Fibroblast of gingiva (primary cell): ENCODE measurements at regions not wholly inside any gene's neighbourhood (a gene's known extent, or its start where the extent isn't known, plus 50 kb on each side); places are given as distances from the start of the nearest gene placed in this dataset.
A peak's percentile ranks its signal among the peaks of the same experiment; 100 is the strongest.
"Not testable (repeated sequence)": the region's sequence is repeated elsewhere in the genome, so short reads cannot be mapped to it uniquely, and the experiment has no call there.

Experiments used
- DNase-seq: peaks from one replicate; pipeline ENCODE4 v3.0.0-alpha.2; 2011; ENCODE audit warnings: low read depth

DNA sequence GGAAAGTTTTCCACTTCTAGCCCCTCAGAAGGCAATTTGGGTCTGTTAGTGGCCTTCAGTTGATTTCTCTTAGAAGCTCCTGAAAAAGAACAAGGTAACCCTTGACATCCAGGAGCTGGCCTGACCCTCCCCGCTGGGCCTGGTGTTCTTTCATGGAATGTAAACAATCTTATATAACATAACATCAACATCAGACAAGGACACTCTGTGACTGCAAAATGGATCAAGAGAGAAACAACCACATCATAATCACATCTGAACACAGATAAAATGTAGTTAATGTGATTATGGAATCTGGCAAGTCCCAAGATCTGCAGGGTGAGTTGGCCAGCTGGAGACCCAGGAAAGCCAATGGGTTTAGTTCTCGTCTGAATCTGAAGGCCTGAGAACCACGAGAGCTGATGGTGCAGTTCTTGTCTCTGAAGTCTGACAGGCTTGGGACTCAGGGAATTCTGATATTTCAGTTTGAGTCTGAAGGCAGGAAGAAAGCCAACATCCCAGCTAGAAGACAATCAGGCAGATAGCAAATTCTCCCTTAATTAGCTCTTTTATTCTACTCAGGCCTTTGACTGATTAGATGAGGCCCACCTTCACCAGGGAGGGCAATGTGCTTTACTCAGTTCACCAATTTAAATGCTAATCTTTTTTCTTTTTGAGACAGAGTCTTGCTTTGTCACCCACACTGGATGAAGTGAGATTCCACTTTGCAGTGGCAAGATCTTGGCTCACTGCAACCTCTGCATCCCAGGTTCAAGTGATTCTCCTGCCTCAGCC is 91.4 kb upstream of the NAMPT start:
- DNase-seq, result no peak

DNA sequence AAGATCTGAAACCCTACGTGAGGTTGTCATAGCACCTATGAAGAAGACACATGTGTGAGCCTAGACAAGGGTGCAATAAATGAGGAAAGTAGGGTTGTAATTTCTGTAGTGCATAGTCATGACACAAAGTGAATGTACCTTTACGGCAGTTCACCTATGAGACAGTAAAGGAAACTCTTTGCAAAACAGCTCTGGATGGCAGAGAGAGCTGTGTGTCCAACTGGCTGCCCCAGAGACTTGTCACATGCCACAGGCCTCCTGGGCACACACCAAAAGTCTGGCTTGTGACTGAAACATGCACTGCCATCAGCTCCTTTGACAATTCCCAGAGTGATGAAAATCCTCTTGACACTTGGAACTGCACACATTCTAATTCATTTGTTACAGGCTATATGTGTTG is 90.7 kb upstream of the NAMPT start:
- DNase-seq, result no peak

GRCh38 chr7:106374437-106374836 is 89.7 kb upstream of the NAMPT start:
- no peak for DNase-seq

- no peak for DNase-seq
These were observed 88.0 kb upstream of the NAMPT start for GRCh38 chr7:106372595-106373318.

GRCh38 chr7:106372126-106372525 is 87.3 kb upstream of the NAMPT start:
- DNase-seq, result no peak

DNA sequence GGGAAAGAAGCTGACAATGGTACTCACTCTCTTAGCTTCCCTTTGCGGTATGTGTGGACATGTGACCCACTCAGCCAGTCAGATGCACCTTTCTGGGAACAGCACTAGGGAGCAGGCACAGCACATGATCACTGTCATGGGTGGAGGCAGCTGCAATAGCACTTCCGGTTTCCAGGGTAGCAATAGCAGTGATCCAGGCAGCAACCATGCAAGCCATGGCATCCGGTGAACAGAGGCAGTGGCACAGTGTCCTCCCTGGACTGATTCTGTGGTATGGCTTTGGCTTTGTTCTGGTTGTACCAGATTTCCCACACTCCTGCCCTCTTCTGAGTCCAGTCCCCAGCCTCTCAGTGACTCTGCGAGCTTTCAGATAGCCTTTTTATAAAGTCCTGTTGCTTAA is 86.8 kb upstream of the NAMPT start:
- no peak for DNase-seq

DNA sequence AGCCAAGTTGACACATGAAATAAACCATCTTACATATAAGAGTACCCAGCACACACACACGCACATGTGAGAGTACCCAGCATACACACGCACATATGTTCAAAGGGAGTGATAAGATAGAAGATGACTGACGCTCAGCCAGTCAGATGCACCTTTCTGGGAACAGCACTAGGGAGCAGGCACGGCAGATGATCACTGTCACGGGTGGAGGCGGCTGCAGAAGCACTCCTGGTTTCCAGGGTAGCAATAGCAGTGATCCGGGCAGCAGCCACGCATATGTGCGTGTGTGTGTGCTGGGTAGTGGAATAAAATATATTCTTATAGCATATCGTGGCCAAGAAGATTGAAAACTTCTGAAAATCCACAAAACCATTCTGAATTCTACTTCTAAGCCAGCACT is 85.8 kb upstream of the NAMPT start:
- DNase-seq, result no peak

DNA sequence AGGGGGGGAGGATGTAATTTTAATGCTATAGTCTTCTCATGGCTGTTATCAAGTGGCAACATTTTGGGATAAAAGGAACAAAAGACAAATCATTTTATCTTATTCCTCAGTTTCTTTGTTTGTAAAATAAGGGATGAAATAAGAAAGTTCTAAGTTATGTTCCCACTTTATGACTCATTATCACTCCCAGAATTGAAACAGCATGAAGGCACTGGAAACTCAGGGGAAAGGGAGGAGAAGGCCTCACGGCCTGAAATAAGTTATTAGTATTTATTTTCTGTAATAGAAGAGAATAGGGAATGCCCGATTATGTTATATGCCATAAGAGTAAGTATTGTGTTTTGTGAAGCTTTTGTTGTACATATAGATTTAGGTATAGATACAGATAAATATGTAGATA is 85.0 kb upstream of the NAMPT start:
- no peak for DNase-seq

DNA sequence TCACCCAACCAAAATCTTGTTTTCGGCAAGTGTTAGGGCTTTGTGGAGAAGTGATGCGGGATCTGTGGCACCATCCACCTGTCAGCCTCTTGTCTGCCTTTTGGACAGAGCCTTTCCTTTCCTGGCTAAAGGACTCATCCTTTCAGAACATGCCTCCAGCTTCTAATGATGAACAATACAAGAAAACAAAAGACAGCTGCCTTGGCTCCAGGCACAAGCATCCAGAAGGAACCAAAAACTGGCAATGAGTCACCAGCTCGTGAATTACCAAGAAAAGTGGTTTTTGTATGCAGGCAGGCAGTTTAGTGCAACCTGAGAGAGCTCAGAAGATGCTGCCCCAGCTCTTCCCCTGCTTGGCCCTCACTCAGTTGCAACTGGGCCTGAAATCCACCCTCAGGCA is 84.6 kb upstream of the NAMPT start:
- peak; percentile 74 for DNase-seq

- no peak for DNase-seq
These were observed 82.9 kb upstream of the NAMPT start for GRCh38 chr7:106367664-106368063.

DNA sequence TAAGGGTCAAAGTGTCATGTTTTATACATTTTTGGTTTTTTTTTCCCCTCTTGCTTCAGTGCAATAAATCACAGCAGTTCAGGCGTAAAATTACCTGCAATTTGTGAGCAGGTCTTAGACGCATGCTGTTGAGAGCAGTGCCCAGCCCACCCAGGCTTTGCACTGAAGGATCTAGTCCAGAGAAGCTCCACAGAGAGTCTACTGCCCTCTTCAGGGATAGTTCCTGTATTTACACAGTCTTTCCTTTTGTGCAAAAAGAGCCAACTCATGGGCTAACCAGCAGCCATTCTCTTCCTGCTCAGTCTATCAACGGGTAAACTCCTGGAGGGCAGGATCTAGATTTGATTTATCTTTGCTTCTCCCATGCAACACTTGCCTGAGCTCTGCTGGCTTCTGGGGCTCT is 82.2 kb upstream of the NAMPT start:
- DNase-seq, result peak; percentile 19

- DNase-seq, result no peak
These were observed 80.6 kb upstream of the NAMPT start for GRCh38 chr7:106365252-106366005.

DNA sequence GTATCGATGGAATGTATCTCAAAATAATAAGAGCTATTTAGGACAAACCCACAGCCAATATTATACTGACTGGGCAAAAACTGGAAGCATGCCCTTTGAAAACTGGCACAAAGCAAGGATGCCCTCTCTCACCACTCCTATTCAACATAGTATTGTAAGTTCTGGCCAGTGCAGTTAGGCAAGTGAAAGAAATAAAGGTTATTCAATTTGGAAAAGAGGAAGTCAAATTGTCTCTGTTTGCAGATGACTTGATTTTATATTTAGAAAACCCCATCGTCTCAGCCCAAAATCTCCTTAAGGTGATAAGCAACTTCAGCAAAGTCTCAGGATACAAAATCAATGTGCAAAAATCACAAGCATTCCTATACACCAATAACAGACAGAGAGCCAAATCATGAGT is 77.7 kb upstream of the NAMPT start:
- DNase-seq, result not testable (repeated sequence)

GRCh38 chr7:106358103-106358663 is 73.4 kb upstream of the NAMPT start:
- no peak for DNase-seq

DNA sequence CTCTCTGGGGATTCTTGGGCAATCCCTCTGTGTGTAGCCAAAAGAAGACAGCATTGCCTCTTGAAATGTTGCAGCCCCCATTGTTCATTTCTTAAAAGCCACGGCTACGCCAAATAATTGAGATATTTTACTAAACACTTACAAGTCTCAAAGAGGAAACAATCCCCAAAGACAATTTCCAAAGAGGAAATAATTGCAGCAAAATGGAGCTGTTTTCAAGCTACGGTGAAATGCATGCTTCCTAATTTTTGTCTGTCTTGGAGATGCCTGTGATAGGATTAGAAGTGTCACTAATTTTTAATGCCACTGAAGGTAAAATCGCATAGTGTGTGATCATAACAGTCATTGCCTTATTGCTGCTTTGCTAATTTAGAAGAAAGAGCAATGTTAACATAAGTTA is 72.9 kb upstream of the NAMPT start:
- no peak for DNase-seq

GRCh38 chr7:106354822-106355221 is 70.0 kb upstream of the NAMPT start:
- DNase-seq, result no peak

GRCh38 chr7:106353944-106354343 is 69.2 kb upstream of the NAMPT start:
- no peak for DNase-seq

DNA sequence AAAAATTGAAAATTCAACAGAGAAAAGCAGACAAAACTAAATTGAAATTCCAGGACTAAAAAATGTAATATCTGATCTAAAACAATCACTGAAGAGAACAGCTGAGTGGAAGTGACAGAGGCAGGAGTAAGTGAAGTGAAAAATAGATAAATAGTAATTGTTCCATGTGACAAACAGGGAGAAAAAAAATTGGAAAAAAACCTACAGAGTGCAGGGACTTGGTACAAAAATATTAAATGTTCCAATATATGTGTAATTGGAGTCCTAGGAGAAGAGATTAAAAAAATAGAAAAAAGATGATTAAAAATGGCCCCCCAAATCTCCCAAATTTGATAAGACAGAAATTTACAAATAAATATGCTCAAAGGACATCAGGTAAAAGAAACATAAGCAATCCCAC is 63.4 kb upstream of the NAMPT start:
- no peak for DNase-seq

DNA sequence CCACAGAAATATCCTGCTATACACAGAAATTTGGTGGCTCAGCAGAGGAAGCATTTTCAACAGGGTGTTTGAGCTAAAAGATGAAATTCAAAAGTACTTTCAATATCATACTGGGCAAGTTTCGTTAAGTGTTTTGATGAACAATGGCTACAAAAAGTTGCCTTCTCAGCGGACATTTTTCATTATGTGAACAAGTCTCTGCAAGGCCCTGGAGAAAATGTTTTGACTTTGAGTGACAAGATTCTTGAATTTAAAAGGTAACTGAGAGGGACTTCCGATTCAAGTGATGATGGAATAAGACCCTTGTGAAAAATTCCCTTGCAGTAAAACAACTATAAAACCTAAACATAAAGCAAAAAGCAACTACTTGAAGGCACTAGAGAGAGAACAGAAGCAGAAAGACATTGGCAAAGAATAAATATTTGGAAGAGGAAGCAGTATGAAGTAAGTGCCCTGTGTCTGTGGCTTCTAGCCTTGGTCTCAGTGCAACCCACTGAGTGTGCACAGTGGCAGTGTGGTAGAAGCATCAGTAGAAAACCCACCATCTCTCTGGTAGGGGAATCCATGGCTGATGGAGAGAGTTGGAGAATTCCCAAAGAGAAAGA is 62.5 kb upstream of the NAMPT start:
- no peak for DNase-seq

DNA sequence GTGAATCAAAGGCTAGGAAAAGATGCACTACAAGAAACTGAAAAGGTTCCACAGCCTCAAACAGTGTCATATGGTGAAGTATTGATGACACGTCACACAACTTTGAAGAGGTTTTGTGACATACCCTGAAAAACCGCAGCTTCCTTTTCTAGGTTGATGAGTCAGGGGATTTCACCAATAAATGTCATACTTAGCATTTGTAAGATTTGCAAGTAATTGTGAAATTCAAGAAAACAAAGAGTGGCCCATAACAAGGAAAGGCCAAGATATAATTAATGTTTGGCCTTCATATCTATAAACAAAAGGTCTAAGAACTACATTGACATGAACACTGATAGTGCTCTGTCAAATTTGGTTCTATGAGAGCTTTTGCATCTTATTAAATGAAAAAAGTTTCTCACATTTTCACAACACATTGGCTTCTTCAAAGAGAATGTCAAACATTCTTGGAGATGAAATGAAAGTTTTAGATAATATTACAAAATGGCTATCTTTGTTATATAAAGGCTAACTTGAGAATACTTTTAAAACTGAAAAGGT is 62.0 kb upstream of the NAMPT start:
- DNase-seq, result peak; percentile 95

DNA sequence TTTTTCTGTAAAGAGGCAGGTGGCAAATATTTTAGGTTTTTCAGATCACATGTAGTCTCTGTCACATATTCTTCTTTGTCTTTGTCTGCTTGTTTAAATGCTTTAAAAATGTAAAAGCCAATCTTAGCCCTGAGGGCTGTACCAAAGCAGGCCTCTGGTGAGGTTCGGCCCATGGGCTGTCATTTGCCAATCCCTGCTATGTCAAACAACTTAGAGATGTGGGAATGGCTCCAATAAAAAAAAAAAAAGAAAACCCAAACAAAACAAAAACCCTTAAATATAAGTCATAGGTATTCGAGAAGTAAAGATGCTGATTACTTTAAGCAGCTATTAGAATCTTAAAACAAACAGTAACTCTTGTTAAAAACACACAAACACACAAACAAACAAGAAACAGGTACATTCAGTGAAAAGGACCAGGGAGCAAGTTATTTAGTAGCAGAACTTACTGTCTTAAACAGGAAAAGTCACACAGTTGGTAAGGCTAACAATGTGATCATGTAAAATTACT is 61.4 kb upstream of the NAMPT start:
- no peak for DNase-seq
